NOMO-1 treated with dmso at 0.1 percent for 144 hours (cell line): ENCODE measurements at regions not wholly inside any gene's neighbourhood (a gene's known extent, or its start where the extent isn't known, plus 50 kb on each side); places are given as distances from the start of the nearest gene placed in this dataset.

Experiments used
- DNase-seq: peaks from one replicate; lab custom pipeline; 2025; ENCODE audit not compliant: unreplicated experiment; lab: John Stamatoyannopoulos, UW

DNA sequence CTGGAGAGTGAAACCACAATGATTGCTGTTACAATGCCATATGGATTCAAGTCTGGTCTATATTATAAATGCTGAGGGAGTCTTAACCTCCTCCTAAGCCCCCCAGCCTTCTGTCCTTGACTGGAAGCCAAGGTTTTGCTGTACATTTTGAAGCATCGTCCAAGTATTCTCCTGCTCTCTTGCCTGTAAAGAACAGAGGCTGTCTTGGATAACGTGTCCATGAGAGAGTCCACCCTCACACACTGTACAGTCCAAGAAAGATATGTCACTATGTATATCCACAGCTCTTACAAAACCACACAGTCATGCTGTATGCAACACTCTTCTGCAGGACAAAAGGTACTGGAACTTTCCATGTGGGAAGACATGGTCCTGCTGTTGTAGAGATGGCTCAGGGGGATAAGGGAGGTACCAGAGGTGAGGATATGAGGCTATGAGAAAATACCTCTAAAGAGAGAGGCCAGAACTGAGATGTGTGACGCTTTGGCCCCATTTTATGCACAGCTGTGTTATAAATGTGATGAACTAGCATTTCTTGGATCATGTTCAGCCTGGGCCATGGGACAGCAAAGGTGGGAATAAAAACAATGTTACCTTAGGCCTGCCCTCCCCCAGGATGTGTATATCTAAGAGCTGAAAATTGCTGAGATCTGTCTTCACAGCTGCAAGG, 678.6 kb downstream of the IQCM start:
- no peak for DNase-seq

- DNase-seq, result no peak
Measured at GRCh38 chr4:149135062-149135461, 680.6 kb downstream of the IQCM start.

DNA sequence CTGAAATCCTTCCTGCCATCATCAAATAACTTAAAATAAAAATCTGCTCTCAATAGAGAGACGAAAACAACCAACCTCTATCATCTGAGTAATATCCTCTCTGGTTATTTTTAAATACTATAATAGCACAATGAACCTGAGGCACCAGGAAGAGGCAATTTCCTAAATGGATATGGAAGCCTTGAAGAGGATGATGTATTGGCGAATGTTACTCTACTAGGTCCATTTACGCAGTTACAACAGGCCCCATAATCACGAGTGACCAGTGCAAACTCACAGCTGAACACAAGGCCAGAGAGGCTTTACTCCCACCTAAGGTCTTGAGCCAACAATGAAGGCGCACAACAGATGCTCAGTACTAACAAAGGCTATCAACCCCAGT, 678.8 kb upstream of the NR3C2 start:
- DNase-seq, result no peak

DNA sequence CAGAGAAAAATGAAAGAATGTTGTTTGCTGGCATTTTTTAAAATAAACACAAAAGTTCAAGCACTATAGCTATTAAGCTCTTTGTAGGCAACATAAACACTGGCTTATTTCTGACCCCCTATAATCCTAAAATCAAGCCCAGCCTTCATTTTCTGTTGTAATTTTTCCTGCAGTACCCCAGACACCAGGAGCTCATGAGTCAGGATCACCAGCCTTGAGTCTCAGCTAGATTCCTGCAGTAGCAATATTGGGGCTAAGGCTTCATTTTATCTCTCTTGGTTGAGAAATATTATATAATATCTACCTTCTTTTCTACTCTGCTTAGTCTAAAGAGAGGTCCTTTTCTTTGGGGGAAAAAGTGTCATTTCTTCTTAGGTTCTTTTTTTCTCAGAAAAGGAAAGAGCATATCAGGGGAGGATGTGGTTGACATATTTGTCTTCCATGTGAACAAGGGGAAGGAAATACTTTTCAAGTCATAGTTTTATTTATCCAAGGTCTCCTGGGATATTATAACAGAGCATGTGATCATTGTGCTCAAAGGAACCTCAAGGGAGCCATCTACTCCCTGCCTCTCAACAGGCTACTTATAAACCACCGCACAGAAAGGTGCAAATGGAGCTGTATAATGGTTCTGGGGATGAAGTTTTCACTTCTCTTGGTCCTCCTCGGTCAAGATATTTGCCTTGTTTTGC, 678.3 kb upstream of the NR3C2 start:
- no peak for DNase-seq

DNA sequence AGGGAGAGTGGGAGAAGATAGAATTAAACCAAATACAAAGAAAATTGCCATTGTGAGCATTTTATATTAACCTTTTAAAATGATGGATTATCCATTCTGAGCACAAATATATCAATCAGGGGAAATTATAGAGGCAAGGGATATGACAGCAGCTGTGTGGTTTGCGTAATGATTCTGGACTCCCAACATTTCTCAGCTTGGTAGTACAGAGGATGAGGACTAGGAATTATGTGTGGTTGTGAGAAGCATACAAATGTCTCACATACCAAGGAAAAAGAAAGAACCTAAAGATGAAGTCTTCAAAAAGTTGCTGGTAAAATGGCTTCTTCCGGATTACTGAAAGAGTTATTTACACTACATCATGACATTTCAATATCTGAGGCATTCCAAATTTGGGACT, 674.6 kb upstream of the NR3C2 start:
- no peak for DNase-seq

DNA sequence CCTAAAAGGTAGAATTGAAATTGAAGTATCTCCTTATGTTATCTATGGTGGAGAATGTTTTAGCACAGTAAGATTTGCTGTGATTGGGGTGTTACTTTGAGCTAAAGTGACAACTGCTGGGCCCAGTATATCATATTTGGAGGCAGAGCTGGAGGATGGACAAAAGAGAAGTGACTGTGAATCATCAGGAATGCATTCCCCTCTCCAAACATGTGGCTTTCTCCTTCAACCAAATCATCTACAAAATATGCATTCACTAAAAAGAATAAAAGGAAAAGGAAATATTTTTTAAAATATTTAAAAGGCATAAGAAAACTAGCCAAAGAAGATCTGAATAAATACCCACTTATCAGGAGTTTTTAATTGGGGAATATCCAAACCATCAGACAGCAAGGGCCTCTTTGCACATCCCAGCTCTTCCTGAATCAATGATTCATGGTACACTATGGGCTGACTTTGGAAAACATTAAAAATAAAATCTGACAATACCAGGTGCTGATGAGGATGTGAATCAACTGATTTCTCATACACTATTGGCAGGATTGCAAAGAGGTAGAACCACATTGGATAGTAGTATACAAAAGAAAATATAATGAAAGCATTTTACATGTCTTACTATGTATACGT, 671.7 kb upstream of the NR3C2 start:
- no peak for DNase-seq

DNA sequence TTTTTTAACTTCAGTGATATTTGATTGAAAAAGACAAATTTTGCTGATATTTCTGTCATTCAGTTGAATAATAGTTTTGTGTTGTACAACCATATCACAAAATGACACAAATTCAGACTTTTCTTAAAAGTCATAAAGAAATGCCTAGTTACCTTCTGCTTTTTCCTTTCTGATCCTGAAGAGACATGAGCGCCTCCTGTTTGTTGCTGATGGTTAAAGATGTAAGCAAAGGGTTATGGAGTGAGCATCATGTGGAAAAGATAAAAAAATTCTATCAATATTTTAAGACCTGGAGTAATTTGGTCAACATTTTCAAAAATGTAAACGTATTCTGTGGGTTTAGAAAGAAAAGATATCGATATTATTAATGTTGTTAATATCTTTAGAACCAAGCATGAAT, 669.9 kb upstream of the NR3C2 start:
- no peak for DNase-seq

DNA sequence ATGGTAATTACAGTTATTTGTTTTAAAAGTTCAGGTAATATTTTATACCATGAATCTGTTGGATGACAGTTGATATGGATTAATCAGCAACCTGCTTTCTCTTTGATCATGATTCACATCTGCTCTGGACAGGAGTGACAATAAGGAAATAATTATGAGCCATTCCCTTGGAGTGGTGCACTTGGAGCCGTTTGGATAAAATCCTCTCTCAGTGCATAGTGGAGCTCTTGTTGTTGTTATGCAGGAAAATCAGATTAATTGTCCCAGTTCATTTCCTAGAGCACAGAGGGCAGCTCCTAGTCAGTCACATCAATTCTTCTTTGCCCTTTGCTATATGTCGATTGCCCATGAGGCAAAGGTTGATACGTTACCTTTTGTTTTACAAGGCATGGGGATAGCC, 668.3 kb upstream of the NR3C2 start:
- no peak for DNase-seq

DNA sequence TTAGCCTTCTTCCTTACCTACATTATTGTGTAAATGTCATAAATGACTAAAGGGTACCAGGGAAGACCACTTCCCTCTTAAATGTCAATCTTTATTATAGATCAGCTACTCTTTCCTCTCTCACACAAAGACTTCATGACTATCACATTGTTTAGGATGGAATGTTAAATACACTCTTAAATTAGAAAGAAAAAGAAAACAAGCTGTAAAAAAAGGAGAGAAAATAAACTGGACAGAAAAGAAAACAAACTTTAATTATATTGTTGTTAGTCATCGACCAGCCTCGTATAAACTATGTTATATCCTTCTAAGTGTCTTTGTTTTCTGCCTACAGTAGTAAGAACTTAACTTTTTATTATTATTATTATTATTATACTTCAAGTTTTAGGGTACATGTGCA, 666.4 kb upstream of the NR3C2 start:
- no peak for DNase-seq

DNA sequence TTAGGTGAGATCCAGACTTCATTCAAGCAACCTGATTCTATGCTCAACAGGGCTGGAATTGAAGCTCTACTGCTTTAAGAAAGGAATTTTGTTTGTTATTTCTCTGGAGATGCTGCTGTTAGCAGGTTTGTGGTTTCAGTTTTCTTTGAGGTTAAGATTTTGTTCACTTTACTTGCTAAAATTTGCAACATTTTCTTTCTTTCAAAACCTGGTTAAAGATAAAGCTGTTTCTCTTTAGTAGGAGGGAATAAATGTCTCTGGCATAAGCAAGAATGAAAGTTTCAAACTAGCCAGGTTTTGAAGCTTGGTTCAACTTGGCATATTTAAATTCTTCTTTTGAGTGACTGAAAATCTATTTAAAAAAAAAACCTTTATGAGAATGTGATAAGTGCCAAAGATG, 660.6 kb upstream of the NR3C2 start:
- DNase-seq, result no peak

DNA sequence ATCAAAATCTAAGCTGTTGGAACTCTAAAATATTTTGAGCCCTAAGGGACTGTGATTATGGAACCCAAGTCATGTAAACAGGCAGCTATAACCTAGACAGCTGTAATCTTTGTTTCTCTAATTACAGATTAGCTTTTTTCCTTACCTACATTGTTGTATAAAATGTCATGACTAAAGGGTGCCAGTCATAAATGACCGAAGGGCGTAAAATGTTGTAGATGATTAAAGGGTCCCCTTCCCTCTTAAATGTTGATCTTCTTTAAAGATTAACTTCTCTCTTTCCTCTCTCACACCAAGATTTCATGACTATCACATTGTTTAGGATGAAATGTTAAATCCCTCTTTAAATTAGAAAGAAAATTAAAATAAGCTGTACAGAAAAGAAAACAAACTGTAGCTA, 659.4 kb upstream of the NR3C2 start:
- DNase-seq, result no peak

DNA sequence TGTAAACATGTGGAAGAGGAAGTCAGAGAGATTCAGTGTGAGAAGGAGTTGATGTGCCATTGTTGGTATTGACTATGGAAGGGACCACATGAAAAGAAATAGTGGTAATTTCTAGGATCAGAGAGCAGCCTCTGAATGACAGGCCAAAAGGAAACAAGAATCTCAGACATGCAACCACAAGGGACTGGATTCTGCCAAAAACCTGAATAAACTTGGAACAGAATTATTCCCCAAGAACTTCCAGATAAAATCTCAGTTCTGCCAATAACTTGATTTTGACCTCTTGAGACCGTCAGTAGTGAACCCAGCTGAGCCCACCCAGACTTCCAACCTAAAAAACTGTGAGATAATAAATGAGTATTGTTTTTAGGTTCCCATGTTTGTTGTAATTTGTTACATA, 653.6 kb upstream of the NR3C2 start:
- no peak for DNase-seq

- no peak for DNase-seq
Measured at GRCh38 chr4:149095001-149095400, 652.8 kb upstream of the NR3C2 start.

GRCh38 chr4:149084144-149084543, 641.9 kb upstream of the NR3C2 start:
- DNase-seq, result no peak

DNA sequence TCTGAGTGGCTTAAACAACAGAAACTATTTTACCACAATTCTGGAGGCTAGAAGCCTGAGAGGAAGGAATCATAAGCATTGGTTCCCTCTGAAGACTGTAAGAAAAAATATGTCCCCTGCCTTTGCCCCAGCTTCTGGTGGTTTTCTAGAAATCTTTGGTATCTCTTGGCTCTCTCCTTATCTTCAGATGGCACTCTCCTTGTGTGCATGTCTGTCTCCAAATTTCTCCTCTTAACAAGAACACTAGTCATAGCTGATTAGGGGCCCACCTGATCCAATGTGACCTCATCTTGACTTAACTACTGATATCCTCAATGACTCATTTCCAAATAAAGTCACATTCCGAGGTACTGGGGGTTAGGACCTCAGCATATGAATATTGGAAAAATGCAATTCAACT, 635.0 kb upstream of the NR3C2 start:
- no peak for DNase-seq

GRCh38 chr4:149076401-149076800, 634.2 kb upstream of the NR3C2 start:
- DNase-seq, result no peak

GRCh38 chr4:149072384-149072783, 630.2 kb upstream of the NR3C2 start:
- DNase-seq, result no peak

DNA sequence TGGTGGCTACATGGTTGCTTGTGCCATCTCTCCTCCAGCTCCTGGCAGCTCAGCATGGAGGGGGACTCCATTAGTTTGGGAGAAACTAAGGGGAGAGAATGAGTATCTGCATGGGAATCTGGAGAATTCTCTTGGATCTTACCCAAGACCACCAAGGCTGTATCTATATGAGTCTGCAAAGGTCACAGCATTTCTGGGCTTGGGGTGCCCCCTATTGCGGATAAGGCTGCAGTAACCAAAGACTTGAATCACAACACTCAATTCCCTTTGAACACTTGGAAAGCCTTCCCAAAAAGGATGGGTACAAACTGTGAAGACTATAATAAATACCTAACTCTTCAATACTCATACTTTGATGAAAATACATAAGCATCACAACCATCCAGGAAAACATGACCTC, 623.5 kb upstream of the NR3C2 start:
- no peak for DNase-seq

- DNase-seq, result no peak
Measured at GRCh38 chr4:149062997-149063396, 620.8 kb upstream of the NR3C2 start.

- DNase-seq, result no peak
Measured at GRCh38 chr4:149057594-149057993, 615.4 kb upstream of the NR3C2 start.

DNA sequence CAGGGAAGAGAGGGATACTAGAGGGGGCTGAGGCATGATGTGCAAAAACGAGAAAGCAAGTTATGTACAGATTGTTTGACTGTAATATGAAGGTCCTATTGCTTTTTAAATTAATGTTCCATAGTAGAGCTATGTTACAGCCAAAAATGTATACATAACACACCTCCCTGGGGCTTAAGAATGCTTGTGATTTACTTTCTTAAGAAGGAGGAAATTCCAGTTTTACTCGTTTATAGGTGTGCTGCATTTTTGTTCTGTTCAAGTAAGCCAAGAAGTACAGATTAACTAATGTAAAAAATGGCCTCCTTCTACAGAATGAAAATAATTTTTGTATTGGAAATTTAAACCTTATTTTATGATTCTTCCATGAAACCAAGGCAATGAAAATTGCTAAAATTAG, 614.4 kb upstream of the NR3C2 start:
- DNase-seq, result no peak

DNA sequence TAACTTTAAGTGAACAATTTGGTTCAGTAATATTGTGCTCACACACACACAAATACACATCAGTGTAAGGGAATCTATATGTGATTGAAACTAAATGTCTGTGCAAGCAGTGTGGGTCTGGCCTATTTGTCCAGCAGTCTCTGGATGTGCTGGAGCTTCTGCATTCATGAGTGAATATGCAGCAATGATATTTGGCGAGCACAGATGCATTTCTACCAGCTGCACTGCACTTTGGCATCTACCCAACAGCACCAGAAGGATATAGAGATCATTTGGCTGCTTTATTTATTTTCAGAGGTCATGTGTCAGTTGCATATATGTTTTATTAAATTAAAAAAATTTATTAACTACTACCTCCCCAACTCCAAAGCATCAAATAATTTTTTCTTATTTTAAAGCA, 613.4 kb upstream of the NR3C2 start:
- no peak for DNase-seq

DNA sequence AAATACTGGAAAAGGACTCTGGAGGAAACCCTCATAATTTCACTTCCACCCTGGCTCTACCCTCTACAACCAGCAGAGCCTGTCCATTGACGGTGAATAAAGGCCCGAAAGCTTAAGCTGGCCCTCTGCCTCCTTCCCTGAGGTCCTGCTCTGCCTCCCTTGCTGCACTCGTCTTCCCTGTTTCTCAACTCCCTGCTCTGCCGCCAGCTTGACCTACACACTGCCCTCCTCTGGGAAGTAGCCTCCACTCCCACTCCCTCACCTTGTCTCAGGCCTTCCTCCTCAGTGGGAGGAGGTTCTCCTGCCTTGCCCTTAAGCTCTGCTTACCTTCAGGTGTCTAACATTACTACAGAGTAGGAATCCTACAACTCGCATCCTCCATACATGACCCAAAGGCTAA, 608.6 kb upstream of the NR3C2 start:
- DNase-seq, result no peak
